ENCODE measurements at regions not wholly inside any gene's neighbourhood (a gene's known extent, or its start where the extent isn't known, plus 50 kb on each side); places are given as distances from the start of the nearest gene placed in this dataset.

- no peak for TF ChIP-seq TCF4 (CRISPR knock-in tag; IDR thresholded peaks at IDR 0.05; ENCODE audit: borderline replicate concordance)
- no peak for TF ChIP-seq RARB (CRISPR knock-in tag; IDR thresholded peaks at IDR 0.05)
- TF ChIP-seq ZNF70 (CRISPR knock-in tag; IDR thresholded peaks at IDR 0.05), result no peak
- no peak for TF ChIP-seq ZNF8 (CRISPR knock-in tag; IDR thresholded peaks at IDR 0.05)
- no peak for TF ChIP-seq POU6F1 (CRISPR knock-in tag; IDR thresholded peaks at IDR 0.05; ENCODE audit: borderline replicate concordance, low read depth)
- TF ChIP-seq SNAI2 (CRISPR knock-in tag; IDR thresholded peaks at IDR 0.05), result no peak
- TF ChIP-seq PPARA (CRISPR knock-in tag; IDR thresholded peaks at IDR 0.05; ENCODE audit: borderline replicate concordance), result no peak
- no peak for TF ChIP-seq CREB5 (CRISPR knock-in tag; IDR thresholded peaks at IDR 0.05; ENCODE audit: low read depth)
- TF ChIP-seq CSDC2 (CRISPR knock-in tag; IDR thresholded peaks at IDR 0.05), result no peak
- no peak for TF ChIP-seq PATZ1 (CRISPR knock-in tag; IDR thresholded peaks at IDR 0.05; ENCODE audit: borderline replicate concordance)
- no peak for TF ChIP-seq ZNF565 (CRISPR knock-in tag; conservative IDR thresholded peaks at IDR 0.05; ENCODE audit: low read depth)
- no peak for TF ChIP-seq OSR1 (CRISPR knock-in tag; IDR thresholded peaks at IDR 0.05)
- no peak for TF ChIP-seq GLIS3 (CRISPR knock-in tag; IDR thresholded peaks at IDR 0.05)
- no peak for TF ChIP-seq ISL1 (CRISPR knock-in tag; IDR thresholded peaks at IDR 0.05)
- no peak for TF ChIP-seq ZFP3 (CRISPR knock-in tag; IDR thresholded peaks at IDR 0.05)
- TF ChIP-seq CSRNP3 (CRISPR knock-in tag; IDR thresholded peaks at IDR 0.05), result no peak
- no peak for TF ChIP-seq ESRRG (CRISPR knock-in tag; IDR thresholded peaks at IDR 0.05)
- no peak for TF ChIP-seq TSHZ2 (CRISPR knock-in tag; IDR thresholded peaks at IDR 0.05)
- TF ChIP-seq ZC3H10 (CRISPR knock-in tag; IDR thresholded peaks at IDR 0.05), result no peak
Measured at GRCh38 chr1:190578017-190578416, 100.4 kb upstream of the BRINP3 start.

GRCh38 chr1:190578526-190578925, 100.9 kb upstream of the BRINP3 start:
- TF ChIP-seq OSR1 (CRISPR knock-in tag; IDR thresholded peaks at IDR 0.05) (no peak), ARNTL (CRISPR knock-in tag; IDR thresholded peaks at IDR 0.05; ENCODE audit: borderline replicate concordance, low read depth) (no peak), GLIS3 (CRISPR knock-in tag; IDR thresholded peaks at IDR 0.05) (no peak), ZC3H10 (CRISPR knock-in tag; IDR thresholded peaks at IDR 0.05) (0 out of 2 replicates have a peak, but pooled peaks have one; percentile 4), ZNF70 (CRISPR knock-in tag; IDR thresholded peaks at IDR 0.05) (no peak), SNAI2 (CRISPR knock-in tag; IDR thresholded peaks at IDR 0.05) (no peak), BACH2 (CRISPR knock-in tag; IDR thresholded peaks at IDR 0.05; ENCODE audit: borderline replicate concordance) (no peak)
- ATAC-seq, result peak; percentile 47

More at GRCh38 chr1:190578017-190578416, 100.4 kb upstream of the BRINP3 start:
- ATAC-seq, result peak; percentile 78

GRCh38 chr1:190579552-190580193, 102.0 kb upstream of the BRINP3 start:
- ATAC-seq, result peak; percentile 67

More at GRCh38 chr1:190579552-190580193, 102.0 kb upstream of the BRINP3 start:
- TF ChIP-seq TOX (CRISPR knock-in tag; IDR thresholded peaks at IDR 0.05; ENCODE audit: borderline replicate concordance), result peak; percentile 51; the same call in 1 of the 2 replicates
- TF ChIP-seq ZNF70 (CRISPR knock-in tag; IDR thresholded peaks at IDR 0.05), result no peak
- no peak for TF ChIP-seq ISL1 (CRISPR knock-in tag; IDR thresholded peaks at IDR 0.05)
- no peak for TF ChIP-seq ARNTL (CRISPR knock-in tag; IDR thresholded peaks at IDR 0.05; ENCODE audit: borderline replicate concordance, low read depth)

All from SK-N-SH treated with all-trans-retinoic acid at 6 μM for 48 hours (cell line).